ENCODE measurements at regions not wholly inside any gene's neighbourhood (a gene's known extent, or its start where the extent isn't known, plus 50 kb on each side); places are given as distances from the start of the nearest gene placed in this dataset.

- peaks cover 5% of the 10 kb centered on the region for H3K4me1 ChIP-seq (ENCODE audit: control insufficient read depth, extremely low read depth, insufficient read depth, low read length)
- no peaks in the 10 kb centered on the region for H3K9me1 ChIP-seq (ENCODE audit: control insufficient read depth, extremely low read depth, insufficient read depth, low read length)
- no peak overlapping the region for H3K27ac ChIP-seq (ENCODE audit: control insufficient read depth, insufficient read depth, low read length)
- no peaks in the 10 kb centered on the region for H3K79me2 ChIP-seq (ENCODE audit: control insufficient read depth, insufficient read depth, low read length)
- no peaks in the 10 kb centered on the region for H3K36me3 ChIP-seq (ENCODE audit: control insufficient read depth in 2 of 2, extremely low read depth in 1 of 2, insufficient read depth in 2 of 2, low read length in 2 of 2)
- dilution Hi-C loops (cut with MboI; ENCODE audit: extremely low pct_ligation_motif_present, low sequenced_read_pairs): no loop called here
- H3K27me3 ChIP-seq (ENCODE audit: control insufficient read depth, extremely low read depth, insufficient read depth, low read length): no peaks in the 10 kb centered on the region
- no peak for FAIRE-seq
- H4K20me1 ChIP-seq (ENCODE audit: control insufficient read depth, extremely low read depth, insufficient read depth, low read length): no peaks in the 10 kb centered on the region
- no peak overlapping the region for H3K4me3 ChIP-seq (ENCODE audit: control insufficient read depth in 2 of 3, extremely low read depth in 1 of 3, insufficient read depth in 2 of 3, low read depth in 1 of 3, low read length in 3 of 3)
- no peak overlapping the region for H2AFZ ChIP-seq (ENCODE audit: control insufficient read depth, low read length)
- DNase-seq (ENCODE audit: low read depth, low spot score): no peak
- no peak for TF ChIP-seq EZH2 (IDR thresholded peaks at IDR 0.05; ENCODE audit: low read length)
- TF ChIP-seq, protein P1, sequence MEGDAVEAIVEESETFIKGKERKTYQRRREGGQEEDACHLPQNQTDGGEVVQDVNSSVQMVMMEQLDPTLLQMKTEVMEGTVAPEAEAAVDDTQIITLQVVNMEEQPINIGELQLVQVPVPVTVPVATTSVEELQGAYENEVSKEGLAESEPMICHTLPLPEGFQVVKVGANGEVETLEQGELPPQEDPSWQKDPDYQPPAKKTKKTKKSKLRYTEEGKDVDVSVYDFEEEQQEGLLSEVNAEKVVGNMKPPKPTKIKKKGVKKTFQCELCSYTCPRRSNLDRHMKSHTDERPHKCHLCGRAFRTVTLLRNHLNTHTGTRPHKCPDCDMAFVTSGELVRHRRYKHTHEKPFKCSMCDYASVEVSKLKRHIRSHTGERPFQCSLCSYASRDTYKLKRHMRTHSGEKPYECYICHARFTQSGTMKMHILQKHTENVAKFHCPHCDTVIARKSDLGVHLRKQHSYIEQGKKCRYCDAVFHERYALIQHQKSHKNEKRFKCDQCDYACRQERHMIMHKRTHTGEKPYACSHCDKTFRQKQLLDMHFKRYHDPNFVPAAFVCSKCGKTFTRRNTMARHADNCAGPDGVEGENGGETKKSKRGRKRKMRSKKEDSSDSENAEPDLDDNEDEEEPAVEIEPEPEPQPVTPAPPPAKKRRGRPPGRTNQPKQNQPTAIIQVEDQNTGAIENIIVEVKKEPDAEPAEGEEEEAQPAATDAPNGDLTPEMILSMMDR (optimal IDR thresholded peaks at IDR 0.05 in 1 of 3, IDR thresholded peaks at IDR 0.05 in 1 of 3, conservative IDR thresholded peaks at IDR 0.05 in 1 of 3; ENCODE audit: extremely low read depth in 1 of 3, insufficient read depth in 2 of 3, low read length in 3 of 3): no peak
- H3K9me3 ChIP-seq (ENCODE audit: control insufficient read depth, low read depth, low read length): peaks cover 4% of the 10 kb centered on the region
- H3K9ac ChIP-seq (ENCODE audit: control insufficient read depth, extremely low read depth, insufficient read depth, low read length): no peak overlapping the region
- H3K4me2 ChIP-seq (ENCODE audit: control insufficient read depth, extremely low read depth, insufficient read depth, low read depth, low read length): no peak overlapping the region
These were observed 256.1 kb downstream of the NDUFA10 start for GRCh38 chr2:239768907-239769553.

DNA sequence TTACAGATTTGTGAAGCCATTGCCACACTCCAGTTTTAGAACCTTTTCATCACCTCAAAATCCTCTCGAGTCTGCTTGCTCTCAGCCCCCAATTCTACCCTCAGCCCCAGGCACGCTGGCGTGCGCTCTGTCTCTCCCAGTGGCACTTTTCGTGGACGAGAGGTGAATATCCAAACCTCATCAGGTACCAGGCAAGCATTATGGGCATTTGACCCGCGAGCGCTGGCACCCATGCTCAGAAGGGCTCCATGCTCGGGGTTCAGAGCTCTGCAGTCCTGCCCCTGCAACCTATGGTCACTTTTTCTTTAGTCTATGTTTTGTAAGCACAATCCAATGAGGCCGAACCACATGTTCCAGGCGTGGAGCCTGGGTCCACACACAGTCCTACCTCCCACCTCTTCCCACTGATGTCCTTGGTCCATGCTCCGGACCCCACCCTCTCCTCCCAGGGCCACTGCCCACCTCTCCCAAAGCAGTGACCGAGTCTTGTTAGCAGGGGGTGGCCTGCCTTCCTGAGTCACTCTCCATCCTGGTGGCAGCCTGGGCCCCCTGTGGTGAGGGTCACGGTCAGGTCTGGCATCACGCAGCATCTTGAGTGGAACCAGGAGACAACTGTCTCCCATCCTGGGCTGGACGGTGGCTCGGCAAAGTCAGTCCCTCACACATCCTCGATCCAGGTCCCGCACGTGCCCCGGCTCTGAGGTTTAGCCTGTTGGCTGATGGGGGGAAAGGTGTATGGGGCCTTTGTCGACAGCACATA is 256.9 kb downstream of the NDUFA10 start:
- DNase-seq (ENCODE audit: low read depth, low spot score) (no peak), FAIRE-seq (no peak)
- Histone ChIP-seq H3K4me2 (ENCODE audit: control insufficient read depth, extremely low read depth, insufficient read depth, low read depth, low read length) (no peak overlapping the region), H3K9me1 (ENCODE audit: control insufficient read depth, extremely low read depth, insufficient read depth, low read length) (no peaks in the 10 kb centered on the region), H2AFZ (ENCODE audit: control insufficient read depth, low read length) (no peak overlapping the region), H3K9me3 (ENCODE audit: control insufficient read depth, low read depth, low read length) (peaks cover 4% of the 10 kb centered on the region), H3K79me2 (ENCODE audit: control insufficient read depth, insufficient read depth, low read length) (no peaks in the 10 kb centered on the region), H3K27ac (ENCODE audit: control insufficient read depth, insufficient read depth, low read length) (no peak overlapping the region), H3K9ac (ENCODE audit: control insufficient read depth, extremely low read depth, insufficient read depth, low read length) (no peak overlapping the region), H3K4me1 (ENCODE audit: control insufficient read depth, extremely low read depth, insufficient read depth, low read length) (peaks cover 5% of the 10 kb centered on the region), H4K20me1 (ENCODE audit: control insufficient read depth, extremely low read depth, insufficient read depth, low read length) (no peaks in the 10 kb centered on the region), H3K27me3 (ENCODE audit: control insufficient read depth, extremely low read depth, insufficient read depth, low read length) (no peaks in the 10 kb centered on the region), H3K36me3 (ENCODE audit: control insufficient read depth in 2 of 2, extremely low read depth in 1 of 2, insufficient read depth in 2 of 2, low read length in 2 of 2) (no peaks in the 10 kb centered on the region), H3K4me3 (ENCODE audit: control insufficient read depth in 2 of 3, extremely low read depth in 1 of 3, insufficient read depth in 2 of 3, low read depth in 1 of 3, low read length in 3 of 3) (no peak overlapping the region)
- dilution Hi-C loops (cut with MboI; ENCODE audit: extremely low pct_ligation_motif_present, low sequenced_read_pairs): no loop called here
- no peak for TF ChIP-seq EZH2 (IDR thresholded peaks at IDR 0.05; ENCODE audit: low read length)
- TF ChIP-seq, protein P1 (optimal IDR thresholded peaks at IDR 0.05 in 1 of 3, IDR thresholded peaks at IDR 0.05 in 1 of 3, conservative IDR thresholded peaks at IDR 0.05 in 1 of 3; ENCODE audit: extremely low read depth in 1 of 3, insufficient read depth in 2 of 3, low read length in 3 of 3): no peak

All from keratinocyte (primary cell).